Stomach (tissue), 8 donors: ENCODE measurements at regions not wholly inside any gene's neighbourhood (a gene's known extent, or its start where the extent isn't known, plus 50 kb on each side); places are given as distances from the start of the nearest gene placed in this dataset.

Source experiments
- DNase-seq, 2 donors: peaks; one replicate each; pipeline versions ENCODE4 v3.0.0 to v3.0.0-alpha.2; 2013 to 2019
- H3K27ac ChIP-seq, 5 donors: fragments of 200-600 bp in 4 of 5; sonication (generic) in 4 of 5; one replicate each; pipeline ENCODE4 v1.5.1; 2013 to 2019; ENCODE audit warnings: mild to moderate bottlenecking in 1 of 5, moderate library complexity in 1 of 5
- H3K27me3 ChIP-seq, 3 donors: fragments of 200-600 bp; sonication (generic); one replicate each; pipeline ENCODE4 v1.5.1; 2017 to 2019; ENCODE audit warnings: mixed run types in 1 of 3
- H3K36me3 ChIP-seq, 4 donors: fragments of 200-600 bp; sonication (generic); 1 replicate in 3 of 4; 2 replicates in 1 of 4; pipeline ENCODE4 v1.5.1; 2016 to 2019
- H3K4me1 ChIP-seq, 4 donors: fragments of 200-600 bp; sonication (generic); one replicate each; pipeline ENCODE4 v1.5.1; 2016 to 2019
- H3K4me3 ChIP-seq, 4 donors: fragments of 200-600 bp; sonication (generic) in 3 of 4; one replicate each; pipeline ENCODE4 v1.5.1; 2016 to 2019; ENCODE audit warnings: mild to moderate bottlenecking in 1 of 4
- H3K9me3 ChIP-seq, 4 donors: fragments of 200-600 bp; sonication (generic); one replicate each; pipeline ENCODE4 v1.5.1; 2016 to 2019
- EP300 ChIP-seq: sonication (generic); formaldehyde crosslinking; IDR thresholded peaks from one replicate; pipeline ENCODE4 v1.6.1; 2017; ENCODE audit warnings: antibody characterized with exemption
- POLR2A ChIP-seq, 4 donors: fragments of 450-650 bp; IDR thresholded peaks; one replicate each; pipeline ENCODE4 v1.6.1; 2016; ENCODE audit warnings: antibody characterized with exemption in 4 of 4, control low read depth in 2 of 4, mild to moderate bottlenecking in 1 of 4, moderate library complexity in 1 of 4
- POLR2AphosphoS5 ChIP-seq, 3 donors: sonication (generic); formaldehyde crosslinking; IDR thresholded peaks; one replicate each; pipeline ENCODE4 v1.6.1; 2016; ENCODE audit warnings: antibody characterized with exemption in 3 of 3
- WGBS, 5 donors: extraction: QIAGEN DNeasy Blood & Tissue Kit in 3 of 5; methylation state at CpG; one replicate each; pipeline versions ENCODE4 v1.1.5 to v1.1.7; 2013 to 2018; 5-methylcytosine and 5-hydroxymethylcytosine counted together
- intact Hi-C: fragments of 100-400 bp; cut with DNase I; formaldehyde crosslinking; loops from one replicate; pipeline ENCODE4 v1.15.1; 2023; ENCODE audit warnings: low total_unique reads
- TF ChIP-seq, protein P1 (sequence below), 7 experiments: fragments of 450-650 bp in 4 of 7; fragments of 200-600 bp in 3 of 7; sonication (generic) in 3 of 7; IDR thresholded peaks; one replicate each; pipeline ENCODE4 v1.5.1; 2016 to 2019; ENCODE audit warnings: antibody characterized with exemption in 7 of 7, control low read depth in 2 of 7, mild to moderate bottlenecking in 1 of 7
- donor health status: healthy with polysubstance abuse.
- donor health status: Bipolar disorder and iron deficiency.
- donor health status: healthy.

DNA sequence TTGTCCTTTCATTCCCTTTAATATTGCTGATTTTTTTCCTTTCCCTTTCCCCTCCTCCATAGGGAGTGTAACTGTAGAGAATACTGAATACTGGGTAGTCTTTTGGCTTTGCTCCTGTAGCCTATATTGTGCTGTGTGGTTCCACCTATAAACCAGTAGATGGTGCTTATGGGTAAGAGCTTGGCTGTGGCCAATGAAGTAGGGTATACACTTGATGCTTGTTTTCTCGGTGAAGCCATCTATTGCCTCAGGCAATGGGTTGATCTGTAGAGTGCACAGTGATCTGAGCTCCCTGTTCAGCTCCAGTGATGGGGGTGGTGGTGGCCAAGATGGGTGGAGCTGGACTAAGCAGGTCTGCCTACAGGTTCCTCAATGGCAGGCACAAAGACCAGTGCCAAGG, 203.3 kb upstream of the IMPG1 start:
- 50 to 92% (median 77%) methylated on average over 1 of the region's 1 CpG for WGBS, 5 donors
- intact Hi-C loops = no loop called here
- Histone ChIP-seq H3K4me1 (no peaks in the 10 kb centered on the region), H3K27ac (no peak overlapping the region), H3K9me3 (peaks cover 0 to 39% (median 10%) of the 10 kb centered on the region in 4 donors), H3K4me3 (no peak overlapping the region), H3K27me3 (no peaks in the 10 kb centered on the region), H3K36me3 (no peaks in the 10 kb centered on the region)
- TF ChIP-seq POLR2AphosphoS5 (IDR thresholded peaks at IDR 0.05) = no peak
- TF ChIP-seq POLR2A (IDR thresholded peaks at IDR 0.05) = no peak
- TF ChIP-seq, protein P1, sequence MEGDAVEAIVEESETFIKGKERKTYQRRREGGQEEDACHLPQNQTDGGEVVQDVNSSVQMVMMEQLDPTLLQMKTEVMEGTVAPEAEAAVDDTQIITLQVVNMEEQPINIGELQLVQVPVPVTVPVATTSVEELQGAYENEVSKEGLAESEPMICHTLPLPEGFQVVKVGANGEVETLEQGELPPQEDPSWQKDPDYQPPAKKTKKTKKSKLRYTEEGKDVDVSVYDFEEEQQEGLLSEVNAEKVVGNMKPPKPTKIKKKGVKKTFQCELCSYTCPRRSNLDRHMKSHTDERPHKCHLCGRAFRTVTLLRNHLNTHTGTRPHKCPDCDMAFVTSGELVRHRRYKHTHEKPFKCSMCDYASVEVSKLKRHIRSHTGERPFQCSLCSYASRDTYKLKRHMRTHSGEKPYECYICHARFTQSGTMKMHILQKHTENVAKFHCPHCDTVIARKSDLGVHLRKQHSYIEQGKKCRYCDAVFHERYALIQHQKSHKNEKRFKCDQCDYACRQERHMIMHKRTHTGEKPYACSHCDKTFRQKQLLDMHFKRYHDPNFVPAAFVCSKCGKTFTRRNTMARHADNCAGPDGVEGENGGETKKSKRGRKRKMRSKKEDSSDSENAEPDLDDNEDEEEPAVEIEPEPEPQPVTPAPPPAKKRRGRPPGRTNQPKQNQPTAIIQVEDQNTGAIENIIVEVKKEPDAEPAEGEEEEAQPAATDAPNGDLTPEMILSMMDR (IDR thresholded peaks at IDR 0.05) = no peak
- TF ChIP-seq EP300 = no peak
- DNase-seq = no peak

DNA sequence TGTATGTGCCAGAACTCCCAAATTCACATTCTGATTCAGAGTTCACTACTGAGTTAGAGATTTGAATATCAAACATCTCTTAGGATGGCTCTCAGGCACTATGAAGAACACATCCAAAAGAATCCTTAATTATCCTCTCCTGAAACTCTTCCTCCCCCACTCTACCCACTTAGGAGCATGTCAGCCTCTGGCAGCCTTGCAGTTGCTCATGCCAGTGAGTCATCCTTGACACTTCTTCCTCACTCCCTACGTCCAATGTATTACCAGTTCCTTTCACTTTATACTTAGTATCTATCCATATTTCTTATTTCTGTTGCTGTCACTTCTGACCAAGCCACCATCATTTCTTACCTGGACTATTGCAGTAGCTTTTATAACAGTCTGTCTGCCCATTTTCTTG, 192.0 kb upstream of the IMPG1 start:
- DNase-seq = no peak
- 53 to 87% (median 83%) methylated on average over 1 of the region's 1 CpG for WGBS, 5 donors
- no peak overlapping the region for H3K4me3 ChIP-seq

DNA sequence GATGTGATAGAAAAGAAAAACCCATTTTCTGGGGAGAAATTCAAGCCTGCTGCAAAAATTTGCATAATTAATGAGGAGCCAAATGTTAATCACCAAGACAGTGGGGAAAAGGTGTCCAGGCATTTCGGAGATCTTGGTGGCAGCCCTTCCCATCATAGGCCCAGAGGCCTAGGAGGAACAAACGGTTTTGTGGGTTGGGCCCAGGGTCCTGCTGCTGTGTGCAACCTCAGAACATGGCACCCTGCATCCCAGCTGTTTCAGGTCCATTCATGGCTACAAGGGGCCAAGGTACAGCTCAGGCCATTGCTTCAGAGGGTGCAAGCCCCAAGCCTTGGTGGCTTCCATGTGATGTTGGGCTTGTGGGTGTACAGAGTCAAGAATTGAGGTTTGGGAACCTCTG, 189.8 kb upstream of the IMPG1 start:
- TF ChIP-seq, protein P1 (IDR thresholded peaks at IDR 0.05) = no peak
- WGBS, 5 donors = 45 to 60% (median 52%) methylated on average over 2 of the region's 2 CpGs
- no peaks in the 10 kb centered on the region for H3K27me3 ChIP-seq
- intact Hi-C loops = no loop called here
- no peak overlapping the region for H3K4me3 ChIP-seq
- DNase-seq = no peak
- H3K9me3 ChIP-seq = peaks cover 9 to 32% (median 22%) of the 10 kb centered on the region in 4 donors
- no peak overlapping the region for H3K27ac ChIP-seq
- no peaks in the 10 kb centered on the region for H3K36me3 ChIP-seq
- no peaks in the 10 kb centered on the region for H3K4me1 ChIP-seq

More for the DNA sequence above, 192.0 kb upstream of the IMPG1 start:
- Histone ChIP-seq H3K36me3 (no peaks in the 10 kb centered on the region), H3K27me3 (no peaks in the 10 kb centered on the region), H3K27ac (no peak overlapping the region), H3K4me1 (no peaks in the 10 kb centered on the region), H3K9me3 (peaks cover 9 to 37% (median 22%) of the 10 kb centered on the region in 4 donors)
- TF ChIP-seq EP300 = no peak
- TF ChIP-seq, protein P1 (IDR thresholded peaks at IDR 0.05) = no peak
- intact Hi-C loops = no loop called here

DNA sequence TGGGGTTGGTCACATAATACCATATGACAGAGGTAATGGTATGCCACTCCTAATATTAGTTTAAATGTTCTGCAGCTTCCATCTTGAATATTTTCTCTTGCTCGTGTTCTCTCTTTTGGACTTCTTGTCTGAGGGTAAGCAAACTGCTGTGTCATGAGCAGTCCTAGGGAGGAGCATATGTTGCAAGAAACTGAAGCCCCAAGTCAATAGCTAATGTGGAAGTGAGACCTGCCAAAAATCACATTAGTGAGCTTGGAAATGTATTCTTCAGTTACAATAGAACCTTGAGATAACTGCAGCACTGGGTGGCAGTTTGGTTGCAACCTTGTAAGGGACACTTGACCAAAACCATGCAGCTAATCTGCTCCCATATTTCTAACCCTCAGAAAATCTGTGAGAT, 178.2 kb upstream of the IMPG1 start:
- Histone ChIP-seq H3K4me3 (no peak overlapping the region), H3K27me3 (no peaks in the 10 kb centered on the region), H3K4me1 (no peaks in the 10 kb centered on the region), H3K36me3 (no peaks in the 10 kb centered on the region), H3K9me3 (no peaks in the 10 kb centered on the region), H3K27ac (no peak overlapping the region)
- no peak for DNase-seq
- intact Hi-C loops = no loop called here
- TF ChIP-seq POLR2A (IDR thresholded peaks at IDR 0.05) (no peak), EP300 (no peak), POLR2AphosphoS5 (IDR thresholded peaks at IDR 0.05) (no peak)
- TF ChIP-seq, protein P1 (IDR thresholded peaks at IDR 0.05) = no peak
- 53 to 82% (median 72%) methylated on average over 1 of the region's 1 CpG for WGBS, 5 donors

DNA sequence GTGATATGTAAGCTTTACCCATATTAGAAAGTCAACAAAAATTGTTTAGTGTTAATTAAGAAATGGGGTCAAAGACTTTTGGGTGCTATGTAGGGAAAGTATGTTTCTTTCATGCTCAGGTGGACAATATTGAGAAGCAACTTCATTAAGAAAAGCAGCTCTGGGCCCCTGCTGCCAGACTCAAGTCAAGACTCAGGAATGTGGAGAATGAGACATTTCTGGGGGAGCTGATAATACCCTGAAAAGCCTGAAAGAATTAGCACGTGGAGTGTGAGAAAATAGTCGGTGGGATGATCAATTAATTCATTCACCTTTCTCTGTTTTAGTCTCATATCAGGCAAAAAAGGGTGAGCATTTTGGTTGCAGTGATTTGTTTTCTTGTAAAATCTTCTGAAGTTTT, 175.1 kb upstream of the IMPG1 start:
- intact Hi-C loops = no loop called here
- Histone ChIP-seq H3K4me3 (no peak overlapping the region), H3K36me3 (no peaks in the 10 kb centered on the region), H3K27me3 (no peaks in the 10 kb centered on the region), H3K9me3 (no peaks in the 10 kb centered on the region), H3K27ac (no peak overlapping the region), H3K4me1 (no peaks in the 10 kb centered on the region)
- DNase-seq = no peak
- TF ChIP-seq POLR2A (IDR thresholded peaks at IDR 0.05) = no peak
- TF ChIP-seq, protein P1 (IDR thresholded peaks at IDR 0.05) = no peak
- no peak for TF ChIP-seq EP300
- TF ChIP-seq POLR2AphosphoS5 (IDR thresholded peaks at IDR 0.05) = no peak
- 27 to 39% (median 38%) methylated on average over 2 of the region's 2 CpGs for WGBS, 5 donors
